OCI-LY7 (cell line): ENCODE measurements at regions not wholly inside any gene's neighbourhood (a gene's known extent, or its start where the extent isn't known, plus 50 kb on each side); places are given as distances from the start of the nearest gene placed in this dataset.

Experiments
- BruUV-seq: library from RNA; stranded (reverse); fragments of 400-500 nt; replicated peaks from 2 replicates; lab custom pipeline; 2021; lab: Mats Ljungman, UMichigan
- CTCF ChIA-PET: fragments of 300-600 bp; sonication (Branson Sonifier 250); formaldehyde crosslinking; loops from one replicate; lab custom pipeline; 2022; ENCODE audit warnings: antibody characterized with exemption; ENCODE audit not compliant: unreplicated experiment; lab: Charles Lee
- POLR2A ChIA-PET: fragments of 300-600 bp; sonication (Branson Sonifier 250); formaldehyde crosslinking; loops from one replicate; lab custom pipeline; 2022; ENCODE audit warnings: antibody characterized with exemption; lab: Charles Lee
- DNase-seq: peaks from one replicate; pipeline ENCODE4 v3.0.0-alpha.2; 2015; ENCODE audit warnings: low spot score
- H2AFZ ChIP-seq: fragments of 200-600 bp; sonication (generic), shearing (Covaris generic); 2 replicates; pipeline ENCODE4 v1.6.1; 2014; ENCODE audit warnings: mild to moderate bottlenecking, antibody characterized with exemption, low read length, moderate library complexity
- H3K27ac ChIP-seq: fragments of 200-600 bp; sonication (generic); 2 replicates; pipeline ENCODE4 v1.5.1; 2014; ENCODE audit warnings: mixed run types, low read depth, mild to moderate bottlenecking, moderate library complexity, low read length, inconsistent platforms; ENCODE audit not compliant: poor library complexity, severe bottlenecking
- H3K36me3 ChIP-seq: fragments of 200-600 bp; sonication (generic); 2 replicates; pipeline ENCODE4 v1.6.1; 2014; ENCODE audit warnings: mild to moderate bottlenecking, antibody characterized with exemption, low read length, moderate library complexity, mixed read lengths; ENCODE audit not compliant: insufficient read depth
- H3K4me1 ChIP-seq: fragments of 200-600 bp; sonication (generic); 2 replicates; pipeline ENCODE4 v1.5.1; 2014; ENCODE audit warnings: mild to moderate bottlenecking, low read length; ENCODE audit not compliant: insufficient read depth, poor library complexity, severe bottlenecking
- H3K4me2 ChIP-seq: fragments of 200-600 bp; sonication (generic); 2 replicates; pipeline ENCODE4 v1.6.1; 2014; ENCODE audit warnings: mild to moderate bottlenecking, low read length
- H3K4me3 ChIP-seq: fragments of 200-600 bp; sonication (generic); 2 replicates; pipeline ENCODE4 v1.5.1; 2014; ENCODE audit warnings: mild to moderate bottlenecking, low read depth, low read length; ENCODE audit not compliant: poor library complexity, severe bottlenecking
- H3K79me2 ChIP-seq: fragments of 200-600 bp; sonication (generic); 2 replicates; pipeline ENCODE4 v1.6.1; 2016; ENCODE audit warnings: low read depth, mild to moderate bottlenecking, low read length, moderate library complexity, mixed read lengths; ENCODE audit not compliant: insufficient read depth
- H3K9me2 ChIP-seq: fragments of 200-600 bp; sonication (generic); 2 replicates; pipeline ENCODE4 v1.6.1; 2016; ENCODE audit warnings: mild to moderate bottlenecking, low read length, mixed read lengths; ENCODE audit not compliant: insufficient read depth
- H3K9me3 ChIP-seq: fragments of 200-600 bp; sonication (generic); 2 replicates; pipeline ENCODE4 v1.6.1; 2014; ENCODE audit warnings: mild to moderate bottlenecking, mixed run types, low read length, mixed read lengths
- H4K20me1 ChIP-seq: fragments of 200-600 bp; sonication (generic); 2 replicates; pipeline ENCODE4 v1.6.1; 2014; ENCODE audit warnings: mild to moderate bottlenecking, antibody characterized with exemption, low read length, moderate library complexity, mixed read lengths; ENCODE audit not compliant: insufficient read depth
- CTCF ChIP-seq: fragments of 200-600 bp; sonication (generic); conservative IDR thresholded peaks from 2 replicates; pipeline ENCODE4 v1.5.1; 2014; ENCODE audit warnings: mild to moderate bottlenecking, antibody characterized with exemption, low read length, moderate library complexity, mixed read lengths
- EZH2phosphoT487 ChIP-seq: fragments of 200-600 bp; sonication (generic); IDR thresholded peaks from 2 replicates; pipeline ENCODE4 v1.6.1; 2018; ENCODE audit warnings: low read depth, borderline replicate concordance, mild to moderate bottlenecking, mixed run types, antibody characterized with exemption, low read length, moderate library complexity, mixed read lengths
- intact Hi-C: fragments of 100-400 bp; cut with micrococcal nuclease; formaldehyde crosslinking; loops from one replicate; pipeline ENCODE4 v1.10.0; 2022; ENCODE audit not compliant: unreplicated experiment

- H3K79me2 ChIP-seq, result no peaks in the 10 kb centered on the region
- H4K20me1 ChIP-seq, result no peaks in the 10 kb centered on the region
- no peak overlapping the region for H3K4me2 ChIP-seq
- H3K36me3 ChIP-seq, result no peaks in the 10 kb centered on the region
- H3K9me2 ChIP-seq, result no peaks in the 10 kb centered on the region
- H2AFZ ChIP-seq, result no peak overlapping the region
- ChIA-PET POLR2A (interaction anchor here (0.9 kb wide), 1 partner anchor 8 kb away, joined by 3 read pairs; no protein-coding TSS in a partner anchor), CTCF (no interaction called here)
- TF ChIP-seq CTCF, result no peak
- TF ChIP-seq EZH2phosphoT487, result no peak
- H3K4me1 ChIP-seq, result no peaks in the 10 kb centered on the region
- no peak for DNase-seq
- BruUV-seq, result no TSS peak
- H3K4me3 ChIP-seq, result no peak overlapping the region
- no peak overlapping the region for H3K27ac ChIP-seq
- H3K9me3 ChIP-seq, result no peaks in the 10 kb centered on the region
- intact Hi-C loops, result no loop called here
These were observed 129.7 kb downstream of the ADRA2A start for GRCh38 chr10:111206521-111206920.

- Histone ChIP-seq H3K9me3 (no peaks in the 10 kb centered on the region), H3K9me2 (no peaks in the 10 kb centered on the region), H3K36me3 (no peaks in the 10 kb centered on the region), H4K20me1 (no peaks in the 10 kb centered on the region), H3K79me2 (no peaks in the 10 kb centered on the region), H3K4me3 (no peak overlapping the region), H3K27ac (no peak overlapping the region), H3K4me1 (no peaks in the 10 kb centered on the region), H2AFZ (no peak overlapping the region), H3K4me2 (no peak overlapping the region)
- peak; percentile 38 for DNase-seq
- CTCF ChIA-PET, result no interaction called here
- intact Hi-C loops, result loop anchor here (1.0 kb wide), 1 partner anchor 461 kb away; no protein-coding TSS in a partner anchor
- no peak for TF ChIP-seq EZH2phosphoT487
- peak; percentile 70 for TF ChIP-seq CTCF
- POLR2A ChIA-PET, result interaction anchor here (0.7 kb wide), 1 partner anchor 100 kb away, joined by 3 read pairs; no protein-coding TSS in a partner anchor
- no TSS peak for BruUV-seq
These were observed 130.7 kb downstream of the ADRA2A start for GRCh38 chr10:111207500-111207899.

GRCh38 chr10:111208951-111209350 lies 132.1 kb downstream of the ADRA2A start:
- intact Hi-C loops, result no loop called here
- no peaks in the 10 kb centered on the region for H3K36me3 ChIP-seq

More at GRCh38 chr10:111208951-111209350, 132.1 kb downstream of the ADRA2A start:
- Histone ChIP-seq H3K4me2 (no peak overlapping the region), H3K4me3 (no peak overlapping the region), H2AFZ (no peak overlapping the region), H3K9me2 (no peaks in the 10 kb centered on the region), H3K9me3 (no peaks in the 10 kb centered on the region), H3K79me2 (no peaks in the 10 kb centered on the region), H3K27ac (no peak overlapping the region), H3K4me1 (no peaks in the 10 kb centered on the region), H4K20me1 (no peaks in the 10 kb centered on the region)
- TF ChIP-seq EZH2phosphoT487 (no peak), CTCF (no peak)
- ChIA-PET POLR2A (no interaction called here), CTCF (no interaction called here)
- no peak for DNase-seq
- no TSS peak for BruUV-seq
